ENCODE measurements at regions not wholly inside any gene's neighbourhood (a gene's known extent, or its start where the extent isn't known, plus 50 kb on each side); places are given as distances from the start of the nearest gene placed in this dataset.

GRCh38 chr10:78570633-78571235, 498.0 kb upstream of the ZMIZ1 start:
- TF ChIP-seq, protein P1, sequence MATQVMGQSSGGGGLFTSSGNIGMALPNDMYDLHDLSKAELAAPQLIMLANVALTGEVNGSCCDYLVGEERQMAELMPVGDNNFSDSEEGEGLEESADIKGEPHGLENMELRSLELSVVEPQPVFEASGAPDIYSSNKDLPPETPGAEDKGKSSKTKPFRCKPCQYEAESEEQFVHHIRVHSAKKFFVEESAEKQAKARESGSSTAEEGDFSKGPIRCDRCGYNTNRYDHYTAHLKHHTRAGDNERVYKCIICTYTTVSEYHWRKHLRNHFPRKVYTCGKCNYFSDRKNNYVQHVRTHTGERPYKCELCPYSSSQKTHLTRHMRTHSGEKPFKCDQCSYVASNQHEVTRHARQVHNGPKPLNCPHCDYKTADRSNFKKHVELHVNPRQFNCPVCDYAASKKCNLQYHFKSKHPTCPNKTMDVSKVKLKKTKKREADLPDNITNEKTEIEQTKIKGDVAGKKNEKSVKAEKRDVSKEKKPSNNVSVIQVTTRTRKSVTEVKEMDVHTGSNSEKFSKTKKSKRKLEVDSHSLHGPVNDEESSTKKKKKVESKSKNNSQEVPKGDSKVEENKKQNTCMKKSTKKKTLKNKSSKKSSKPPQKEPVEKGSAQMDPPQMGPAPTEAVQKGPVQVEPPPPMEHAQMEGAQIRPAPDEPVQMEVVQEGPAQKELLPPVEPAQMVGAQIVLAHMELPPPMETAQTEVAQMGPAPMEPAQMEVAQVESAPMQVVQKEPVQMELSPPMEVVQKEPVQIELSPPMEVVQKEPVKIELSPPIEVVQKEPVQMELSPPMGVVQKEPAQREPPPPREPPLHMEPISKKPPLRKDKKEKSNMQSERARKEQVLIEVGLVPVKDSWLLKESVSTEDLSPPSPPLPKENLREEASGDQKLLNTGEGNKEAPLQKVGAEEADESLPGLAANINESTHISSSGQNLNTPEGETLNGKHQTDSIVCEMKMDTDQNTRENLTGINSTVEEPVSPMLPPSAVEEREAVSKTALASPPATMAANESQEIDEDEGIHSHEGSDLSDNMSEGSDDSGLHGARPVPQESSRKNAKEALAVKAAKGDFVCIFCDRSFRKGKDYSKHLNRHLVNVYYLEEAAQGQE (IDR thresholded peaks at IDR 0.05; ENCODE audit: insufficient read depth in 1 of 2, low read depth in 2 of 2, low read length in 2 of 2): no peak
- TF ChIP-seq POLR2AphosphoS5 (IDR thresholded peaks at IDR 0.05; ENCODE audit: low read depth, low read length) (no peak), TAF1 (IDR thresholded peaks at IDR 0.05; ENCODE audit: borderline replicate concordance, insufficient read depth, low read length) (no peak), SIN3A (IDR thresholded peaks at IDR 0.05; ENCODE audit: borderline replicate concordance, insufficient read depth, low read length) (no peak)
